KG1 (cell line): ENCODE measurements at regions not wholly inside any gene's neighbourhood (a gene's known extent, or its start where the extent isn't known, plus 50 kb on each side); places are given as distances from the start of the nearest gene placed in this dataset.
"Not testable (repeated sequence)": the region's sequence is repeated elsewhere in the genome, so short reads cannot be mapped to it uniquely, and the experiment has no call there.

Source experiments
- DNase-seq: peaks from one replicate; lab custom pipeline; 2025; lab: John Stamatoyannopoulos, UW

DNA sequence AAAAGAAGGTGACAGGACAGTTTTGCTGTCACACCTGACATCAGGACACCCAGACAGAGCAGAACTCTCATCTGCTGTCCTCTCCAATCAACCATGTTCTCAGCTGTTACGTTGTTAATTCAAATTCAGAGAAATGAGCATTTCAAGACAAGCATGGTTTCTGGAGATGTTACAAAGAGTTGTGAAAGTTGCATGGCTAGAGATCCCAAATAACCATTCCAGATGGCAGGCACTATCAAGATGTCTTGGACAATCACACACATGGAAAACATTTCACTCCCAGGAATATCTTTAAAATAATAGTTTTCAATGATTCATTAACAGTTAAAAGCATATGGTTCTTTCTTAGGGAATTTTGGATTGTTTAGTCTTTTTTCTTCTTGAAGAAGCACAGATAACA is 533.1 kb downstream of the AGTPBP1 start:
- no peak for DNase-seq

DNA sequence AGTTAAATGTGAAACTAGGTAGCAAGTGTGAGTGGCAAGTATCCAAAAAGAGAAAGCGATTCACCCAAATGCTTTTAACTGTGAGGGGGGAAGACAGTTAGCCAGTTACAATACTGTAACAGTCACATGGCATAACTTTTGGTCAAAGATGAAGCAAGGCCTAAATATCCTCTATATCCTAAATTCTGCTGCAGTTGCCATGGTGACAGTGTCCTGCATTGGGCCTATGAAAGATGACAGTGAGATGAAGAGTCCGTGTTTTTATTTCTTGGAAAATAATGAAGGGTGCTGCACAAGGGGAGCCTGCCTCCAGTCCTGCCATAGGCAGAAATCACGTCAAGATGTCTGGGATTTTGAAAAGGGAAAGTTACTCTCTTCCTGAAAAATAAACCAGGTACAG is 534.6 kb downstream of the NTRK2 start:
- DNase-seq, result no peak

DNA sequence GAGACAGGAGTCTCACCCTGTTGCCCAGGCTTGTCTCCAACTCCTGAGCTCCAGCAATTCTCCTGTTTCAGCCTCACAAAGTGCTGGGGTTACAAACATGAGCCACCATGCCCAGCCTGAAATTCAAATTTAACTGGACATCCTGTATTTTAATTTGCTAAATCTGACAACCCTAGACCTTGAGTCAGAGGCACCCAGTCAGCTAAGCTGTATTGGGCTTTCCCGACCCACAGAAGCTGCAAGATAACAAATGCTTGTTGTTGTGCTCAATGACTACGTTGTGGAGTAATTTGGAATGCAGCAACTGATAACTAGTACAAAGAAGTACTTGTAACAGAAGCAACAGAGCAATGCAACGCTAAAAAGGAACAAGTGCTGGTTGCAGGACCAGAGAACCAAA is 533.1 kb downstream of the NTRK2 start:
- no peak for DNase-seq

DNA sequence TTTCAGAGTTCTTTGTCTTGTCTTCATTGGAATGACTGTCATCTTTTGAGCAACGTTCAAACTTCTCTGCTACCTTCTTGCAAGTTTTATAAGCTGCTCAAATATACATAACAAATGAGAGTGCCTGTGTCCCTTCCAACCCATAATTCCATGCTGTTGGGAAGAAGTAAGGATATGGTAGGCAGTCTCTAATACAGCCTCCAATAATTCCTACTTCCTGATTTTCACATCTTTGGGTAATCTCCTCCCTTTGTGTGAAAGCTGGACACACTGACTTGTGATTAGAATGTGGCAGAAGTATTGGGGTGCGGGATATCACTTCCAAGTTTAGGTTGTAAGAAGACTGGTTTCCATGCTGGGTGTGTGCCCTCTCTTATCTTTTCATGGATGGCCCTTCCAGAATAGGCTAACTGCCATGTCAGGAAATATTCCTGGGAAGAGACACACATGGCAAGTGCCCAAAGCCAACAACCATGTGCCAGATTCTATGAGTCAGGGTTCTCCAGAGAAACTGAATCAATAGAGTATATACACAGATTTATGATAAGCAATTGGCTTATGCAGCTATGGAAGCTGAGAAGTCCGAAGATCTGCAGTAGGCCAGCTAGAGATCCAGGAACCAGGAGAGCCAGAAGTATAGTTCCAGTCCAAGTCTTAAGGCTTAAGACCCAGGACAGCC is 531.3 kb downstream of the NTRK2 start:
- DNase-seq, result no peak

DNA sequence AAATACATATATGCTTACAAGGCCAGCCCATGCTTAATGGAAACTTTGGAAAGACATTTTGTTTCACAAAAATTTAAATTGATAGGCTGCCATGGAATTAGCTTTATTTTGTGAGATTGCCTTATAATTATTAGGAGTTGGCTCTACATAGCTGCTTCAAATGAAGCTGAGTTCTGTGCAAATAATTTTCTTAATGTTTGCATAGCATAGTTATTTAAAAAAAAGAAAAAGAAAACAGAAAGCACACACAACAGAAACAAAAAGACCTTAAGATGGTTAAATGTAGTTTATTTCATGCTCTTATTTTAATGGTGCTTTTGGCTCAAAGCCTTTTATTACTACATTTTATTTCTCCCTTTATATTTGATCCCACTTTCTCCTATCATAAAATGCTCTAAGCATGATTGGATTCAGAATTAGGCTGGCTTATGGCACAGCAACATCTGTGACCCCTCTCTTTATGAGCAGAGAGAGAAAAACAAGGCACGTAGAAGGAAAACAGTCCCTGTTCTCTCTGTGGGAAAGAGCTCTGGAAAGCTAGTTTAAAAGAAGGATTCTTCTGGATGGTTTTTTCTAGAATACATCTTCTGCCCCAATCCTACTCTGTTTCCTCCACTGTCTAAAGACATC is 530.5 kb downstream of the NTRK2 start:
- no peak for DNase-seq

DNA sequence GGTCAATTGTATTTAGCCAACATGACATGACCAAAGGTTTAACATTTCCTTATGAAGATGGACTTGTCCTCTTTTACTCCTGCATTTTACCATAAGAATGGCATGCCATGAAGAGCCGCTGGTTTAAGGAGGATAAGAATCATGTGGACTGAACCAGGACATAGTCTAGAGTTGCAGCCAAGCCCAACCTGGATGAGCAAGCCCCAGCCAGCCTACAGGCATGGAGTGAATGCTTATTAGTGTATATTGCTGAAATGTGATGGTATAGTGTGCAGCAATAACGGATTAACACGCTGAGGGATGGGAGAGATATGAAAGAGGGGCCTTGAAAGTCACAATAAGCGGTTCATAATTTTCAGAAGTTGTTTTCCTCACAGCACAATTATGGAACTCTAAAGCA is 523.2 kb downstream of the NTRK2 start:
- no peak for DNase-seq

DNA sequence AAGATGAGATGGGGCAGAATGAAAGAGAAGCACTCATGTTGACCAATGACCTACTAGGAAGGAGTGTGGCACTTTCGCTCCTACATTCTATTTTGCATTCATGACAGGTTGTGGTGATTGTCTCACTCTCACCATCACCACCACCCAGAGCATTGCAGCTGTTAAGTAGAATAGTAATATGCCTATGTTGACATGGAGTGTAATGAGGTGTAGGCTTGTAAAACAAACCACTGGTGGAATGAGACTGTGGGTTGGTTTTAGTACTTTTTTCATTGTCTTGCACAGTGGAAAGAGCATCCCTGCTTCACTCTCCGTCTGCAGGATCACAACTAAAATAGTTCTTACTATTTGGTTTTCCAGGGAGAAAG is 516.7 kb downstream of the NTRK2 start:
- no peak for DNase-seq

DNA sequence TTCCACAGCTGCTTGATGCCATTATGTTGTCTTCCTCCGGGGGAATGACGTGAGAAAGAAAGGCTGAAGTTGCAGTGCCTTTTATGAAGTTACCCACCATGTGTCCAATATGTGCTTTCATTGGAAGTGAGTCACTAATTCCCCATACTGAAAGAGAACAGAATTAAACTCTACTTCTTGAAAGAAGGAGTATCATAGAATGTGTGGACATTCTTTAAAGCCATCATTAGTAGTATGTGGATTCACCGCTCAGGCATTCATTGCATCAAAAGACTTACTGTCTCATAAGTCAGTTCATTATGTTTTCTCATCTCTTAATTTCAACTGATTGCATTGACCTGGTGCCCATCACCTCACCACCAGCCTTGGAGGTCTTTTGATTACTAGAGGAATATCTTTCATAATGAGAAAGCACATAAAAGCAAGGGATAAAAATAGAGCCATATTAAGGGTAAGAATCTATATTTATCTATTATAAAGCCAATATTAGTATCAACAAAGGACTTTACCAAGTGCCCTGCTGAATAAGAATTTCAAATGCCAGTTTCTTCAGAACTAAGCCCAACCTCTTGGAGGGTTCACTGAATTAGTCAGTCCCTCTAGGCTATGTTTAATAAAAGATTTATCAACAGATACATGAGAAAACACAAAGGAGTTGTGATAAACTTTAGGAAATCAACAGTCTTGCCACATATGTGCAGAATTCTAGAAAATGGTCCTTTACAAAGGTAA is 516.1 kb downstream of the NTRK2 start:
- DNase-seq, result no peak

DNA sequence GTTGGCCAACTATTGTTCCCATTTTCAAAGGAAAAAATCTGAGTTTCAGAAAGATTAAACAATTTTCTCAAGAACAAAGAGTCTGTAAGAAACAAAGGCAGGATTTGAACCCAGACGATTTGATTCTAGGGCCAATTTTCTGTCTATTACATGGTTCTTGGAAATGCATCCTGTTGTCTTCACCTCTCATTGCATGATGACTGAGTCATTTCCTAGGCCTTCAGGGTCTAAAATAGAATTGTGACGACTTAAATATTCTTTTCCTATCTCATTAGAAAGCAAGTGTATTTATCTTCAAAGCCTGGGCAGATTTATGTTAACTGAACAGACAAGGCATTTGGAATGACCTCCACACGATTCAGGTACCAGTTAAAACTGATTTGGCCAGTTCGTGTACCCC is 512.9 kb downstream of the NTRK2 start:
- DNase-seq, result no peak

DNA sequence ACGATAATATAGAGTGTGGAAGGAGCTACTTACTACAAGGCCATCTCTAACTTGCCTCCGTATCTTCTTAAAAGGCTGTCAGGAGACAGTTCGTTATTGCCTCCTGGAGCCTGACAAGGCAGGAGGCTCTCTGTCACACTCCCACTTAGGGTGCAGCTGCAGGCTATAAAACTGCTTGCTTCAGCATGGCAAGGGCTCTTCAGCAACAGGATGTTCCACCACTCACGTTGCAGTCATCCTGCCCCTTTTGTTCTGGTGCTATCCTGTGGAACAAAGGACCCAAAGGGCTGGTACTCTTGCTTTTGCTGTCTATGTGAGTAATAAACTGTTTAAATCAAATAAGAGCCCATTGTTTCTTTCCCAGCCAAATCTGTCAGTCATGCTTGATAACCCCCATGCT is 508.9 kb downstream of the NTRK2 start:
- no peak for DNase-seq

DNA sequence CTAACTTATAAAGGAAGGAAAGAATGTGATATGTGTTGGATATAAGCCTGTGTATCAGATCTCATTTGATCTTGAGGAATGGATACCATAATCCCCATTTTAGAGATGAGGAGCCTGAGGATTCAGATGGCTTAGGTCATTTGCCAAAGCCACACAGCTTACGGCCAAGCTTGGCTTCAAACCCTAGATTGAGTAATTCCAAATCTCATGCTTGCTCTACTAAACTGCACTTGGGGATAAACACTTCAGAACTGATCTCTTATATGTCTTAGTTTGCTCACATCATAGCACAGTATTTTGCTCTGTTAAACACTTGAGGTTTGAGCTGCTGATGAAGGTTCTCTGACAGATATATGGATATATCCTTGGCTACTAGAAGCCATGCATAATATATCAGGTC is 504.4 kb downstream of the NTRK2 start:
- no peak for DNase-seq

DNA sequence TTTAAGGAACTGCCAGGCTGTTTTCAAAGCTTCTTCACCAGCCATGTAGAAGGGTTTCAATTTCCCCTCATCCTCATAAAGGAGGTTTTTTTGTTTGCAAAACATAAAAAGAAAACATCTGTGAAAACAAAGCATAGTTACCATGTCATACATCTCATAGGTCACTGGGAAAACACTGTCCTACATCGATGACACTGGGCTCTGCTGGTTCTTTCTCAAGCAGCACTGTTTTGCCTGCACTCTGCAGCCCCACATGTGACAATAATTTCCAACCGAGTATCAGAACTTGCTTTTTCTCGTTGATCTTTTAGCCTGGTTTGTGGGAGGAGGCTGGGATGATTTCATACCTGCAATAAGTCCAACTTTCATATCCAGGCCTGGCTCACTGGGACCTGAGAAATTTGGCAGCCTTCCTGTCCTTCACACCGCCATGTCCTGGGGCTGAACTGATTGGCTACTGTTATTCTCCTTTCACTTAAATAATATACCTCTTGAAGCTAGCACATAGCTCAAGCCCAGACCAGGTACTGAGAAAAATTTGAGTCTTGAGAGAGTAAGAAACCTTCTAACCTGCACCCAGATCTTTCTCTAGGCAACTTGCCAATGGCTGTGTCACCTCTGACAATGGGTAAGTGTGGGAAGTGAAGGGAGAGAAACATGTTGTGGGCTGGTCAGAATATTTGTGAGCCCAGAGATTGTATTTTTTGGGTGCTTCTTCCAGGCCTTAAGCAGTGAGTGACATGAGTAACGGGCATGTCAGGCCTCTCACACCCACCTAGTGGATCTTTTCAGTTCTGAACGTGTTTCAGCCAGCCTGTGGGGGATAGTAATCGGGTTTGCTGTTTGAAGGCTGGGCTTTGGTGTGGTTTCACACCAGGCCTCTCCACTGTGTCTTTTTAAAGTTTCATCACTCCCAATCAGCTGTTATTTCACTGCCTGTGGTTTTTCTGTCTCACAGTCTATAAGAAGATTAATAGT is 502.8 kb downstream of the NTRK2 start:
- no peak for DNase-seq

DNA sequence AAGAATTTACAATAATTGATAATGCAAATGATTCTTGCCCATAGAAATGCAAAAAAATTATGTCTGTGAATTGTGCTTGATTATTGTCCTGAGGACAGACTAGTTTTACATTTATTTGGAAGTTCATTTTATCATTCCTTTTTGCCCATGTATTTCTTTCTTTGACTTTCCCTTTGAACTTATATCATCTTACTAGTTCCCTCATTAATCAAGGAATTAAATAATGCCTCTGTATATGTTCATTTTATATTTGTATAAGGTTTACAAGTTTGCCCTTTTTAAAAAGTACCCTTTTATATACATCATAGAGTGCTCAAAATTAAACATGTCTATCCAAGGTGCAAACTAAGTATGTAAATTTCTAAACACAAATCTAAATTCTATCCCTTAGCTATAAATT is 501.6 kb downstream of the NTRK2 start:
- DNase-seq, result no peak

DNA sequence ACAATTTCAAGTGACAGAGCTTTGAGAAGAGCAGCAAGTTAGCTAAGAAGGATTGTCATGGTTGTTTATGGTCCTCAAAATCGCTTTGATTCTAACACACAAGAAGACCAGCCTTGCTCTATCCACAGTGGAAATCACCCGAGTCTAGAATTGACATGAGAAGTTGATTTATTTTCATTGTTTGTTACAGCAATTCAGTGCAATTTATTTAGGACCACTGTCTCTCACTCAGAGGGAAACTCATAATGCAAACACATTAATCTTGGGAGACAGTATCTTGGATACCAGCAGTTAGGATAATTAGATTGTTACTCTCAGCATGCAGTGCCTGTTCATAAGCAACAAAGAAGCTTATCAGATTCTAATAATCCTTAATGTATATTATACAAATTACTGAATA is 498.9 kb downstream of the NTRK2 start:
- no peak for DNase-seq

DNA sequence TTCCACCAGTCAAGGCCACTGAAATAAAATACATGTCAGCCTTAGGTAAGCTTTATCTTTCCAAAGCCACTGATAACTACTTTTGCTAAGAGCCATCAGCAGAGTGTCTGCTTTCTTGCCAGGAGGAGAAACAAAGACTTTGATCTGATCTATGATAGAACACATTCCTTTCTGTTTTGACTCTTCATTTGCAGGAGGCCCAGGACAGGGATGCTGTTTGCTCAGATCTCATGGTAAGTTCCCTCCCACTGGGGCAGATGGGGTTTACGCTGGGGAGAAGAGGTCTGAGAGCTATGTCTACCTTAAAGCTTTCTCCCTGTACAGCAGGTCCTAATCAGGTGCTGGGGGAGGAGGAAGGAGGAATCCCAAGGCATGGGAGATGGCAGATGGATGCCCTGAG is 497.6 kb downstream of the NTRK2 start:
- no peak for DNase-seq

DNA sequence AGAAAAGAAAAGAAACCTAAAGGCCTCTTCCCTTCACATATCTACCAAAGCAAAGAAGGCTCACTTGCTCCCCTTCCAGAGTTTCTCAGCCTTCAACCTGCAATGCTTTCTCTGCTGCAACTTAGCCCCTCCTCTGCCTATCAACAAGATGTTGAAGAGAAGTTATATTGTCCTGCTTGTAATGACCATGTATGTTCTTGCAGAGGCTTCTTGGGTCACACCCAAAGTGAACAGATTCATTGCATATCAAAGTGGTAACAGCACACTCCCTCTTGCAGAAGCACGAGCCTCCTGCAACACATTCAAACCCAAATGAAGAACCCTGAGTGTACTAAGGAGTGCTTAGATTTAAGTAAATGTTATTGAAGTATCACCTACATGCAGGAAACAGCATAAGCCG is 494.3 kb downstream of the NTRK2 start:
- no peak for DNase-seq

DNA sequence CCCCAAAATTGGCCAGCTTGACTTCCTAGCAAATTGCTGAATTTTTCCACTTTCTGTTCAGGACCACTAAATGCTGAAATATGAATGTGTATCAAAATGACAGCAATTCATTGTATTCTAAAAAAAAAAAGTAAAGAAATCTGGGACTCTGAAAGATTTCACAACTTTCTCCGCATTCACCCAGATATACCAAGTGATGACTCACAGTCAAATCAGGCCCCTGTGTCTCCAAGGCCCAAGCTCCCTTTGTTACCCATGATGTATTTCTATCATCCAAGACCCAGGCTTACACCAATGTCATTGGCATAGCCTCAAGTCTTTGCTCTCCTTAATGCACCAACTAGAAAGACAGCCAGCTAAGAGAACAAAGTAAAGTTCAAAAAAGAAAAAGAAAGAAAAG is 493.9 kb downstream of the NTRK2 start:
- no peak for DNase-seq

DNA sequence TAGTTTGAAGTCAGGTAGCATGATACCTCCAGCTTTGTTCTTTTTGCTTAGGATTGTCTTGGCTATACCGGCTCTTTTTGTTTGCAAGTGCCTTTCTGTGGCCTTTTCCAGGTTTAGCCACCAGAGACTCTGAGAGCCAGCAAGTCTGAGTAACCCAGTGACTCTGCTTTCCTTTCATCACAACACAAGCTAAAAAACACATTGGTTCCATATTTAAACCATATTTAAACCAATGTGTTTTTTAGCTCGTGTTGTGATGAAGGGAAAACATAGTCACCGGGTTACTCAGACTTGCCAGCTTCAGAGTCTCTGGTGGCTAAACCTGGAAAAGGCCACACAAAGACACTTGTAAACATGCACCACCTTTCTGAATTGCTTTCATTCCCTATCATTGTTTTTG is 493.3 kb downstream of the NTRK2 start:
- DNase-seq, result no peak

DNA sequence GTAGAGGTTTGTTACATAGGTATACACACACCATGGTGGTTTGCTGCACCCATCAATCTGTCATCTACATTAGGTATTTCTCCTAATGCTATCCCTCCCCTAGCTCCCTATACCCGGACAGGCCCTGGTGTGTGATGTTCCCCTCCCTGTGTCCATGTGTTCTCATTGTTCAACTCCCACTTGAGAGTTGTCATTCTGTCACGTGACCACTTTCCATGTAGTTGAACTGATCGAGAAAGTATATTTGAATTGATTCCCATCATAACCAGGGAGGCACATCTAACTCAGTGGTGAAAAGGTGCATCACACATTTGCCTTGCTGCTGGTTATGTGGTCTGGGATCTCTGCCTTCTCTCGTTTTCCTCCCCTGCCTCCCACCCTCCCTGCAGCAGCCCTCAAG is 491.4 kb downstream of the NTRK2 start:
- not testable (repeated sequence) for DNase-seq

DNA sequence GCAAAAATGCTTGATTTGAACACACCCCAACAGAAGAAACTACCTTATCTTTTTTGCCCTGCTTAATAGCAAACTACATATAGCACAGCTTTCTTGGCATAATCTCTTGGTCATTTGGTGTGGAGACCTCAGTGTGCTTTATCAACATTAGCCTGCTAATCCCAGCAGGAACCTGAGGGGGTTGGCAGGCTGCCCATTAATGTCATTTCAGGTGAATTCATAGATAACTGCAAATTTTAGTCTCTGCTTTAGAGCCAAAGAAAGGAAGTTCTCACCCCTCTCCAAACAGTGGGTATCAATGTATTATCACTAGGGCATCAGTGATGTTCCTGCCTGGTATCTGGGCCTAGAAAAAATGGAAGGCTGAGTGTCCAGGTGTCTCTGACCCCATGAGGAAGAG is 489.0 kb downstream of the NTRK2 start:
- DNase-seq, result no peak

DNA sequence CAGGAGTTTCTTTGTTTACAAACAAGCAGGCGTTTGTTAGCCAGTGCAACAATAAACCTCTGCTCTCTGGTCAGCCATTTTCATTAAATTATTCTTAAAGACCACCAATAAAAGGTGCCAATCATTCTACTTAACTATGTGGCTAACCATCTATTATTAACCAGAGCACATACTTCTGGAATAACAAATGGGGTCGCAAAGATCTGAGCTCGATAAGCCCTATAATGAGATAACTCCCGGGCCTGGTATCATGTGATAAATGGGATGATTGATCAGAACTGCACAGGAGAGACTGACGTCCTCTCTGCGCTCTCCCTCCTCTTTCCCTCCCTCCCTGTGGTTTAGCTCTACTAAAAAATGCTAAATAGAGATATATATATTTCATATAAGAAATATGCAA is 488.2 kb downstream of the NTRK2 start:
- DNase-seq, result no peak

DNA sequence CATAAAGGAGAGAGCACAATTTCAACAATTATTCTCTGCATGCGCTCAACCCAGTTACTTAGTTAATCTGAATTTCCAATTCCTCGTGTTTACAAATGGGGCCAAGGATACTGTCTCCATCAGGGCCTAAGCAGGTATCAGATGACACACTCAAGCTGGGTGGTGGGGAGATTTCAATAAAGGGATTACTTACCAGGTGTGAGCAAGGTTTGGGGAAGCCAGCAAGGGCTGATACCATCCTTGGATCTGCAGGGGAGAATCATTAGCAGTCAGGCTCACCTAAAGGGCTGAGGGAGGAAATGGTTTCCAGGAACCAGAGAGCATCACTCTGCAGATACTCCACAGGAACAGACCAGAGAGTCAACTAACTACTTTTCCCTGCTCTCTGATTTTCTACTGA is 487.1 kb downstream of the NTRK2 start:
- no peak for DNase-seq
